ENCODE measurements at regions not wholly inside any gene's neighbourhood (a gene's known extent, or its start where the extent isn't known, plus 50 kb on each side); places are given as distances from the start of the nearest gene placed in this dataset.

- Histone ChIP-seq H2BK12ac (ENCODE audit: insufficient read length, low read depth, low read length) (no peak overlapping the region), H4K8ac (replicated peaks; ENCODE audit: insufficient read length, low read depth, low read length) (no peak overlapping the region), H2BK15ac (ENCODE audit: low read depth, low read length) (no peak overlapping the region), H4K5ac (ENCODE audit: insufficient read length, low read depth, low read length) (no peak overlapping the region), H3K79me2 (ENCODE audit: insufficient read depth, low read length) (no peaks in the 10 kb centered on the region), H3K4me2 (ENCODE audit: insufficient read depth, insufficient read length, low read length) (no peak overlapping the region), H3K4me1 (ENCODE audit: insufficient read depth, low read length) (no peaks in the 10 kb centered on the region), H3K23ac (ENCODE audit: insufficient read length, low read depth, low read length) (no peak overlapping the region), H4K20me1 (ENCODE audit: control insufficient read depth, insufficient read depth, insufficient read length) (no peaks in the 10 kb centered on the region), H3K9ac (ENCODE audit: extremely low read depth, insufficient read length, low read length) (no peak overlapping the region), H3K23me2 (ENCODE audit: insufficient read length, low read depth, low read length, poor library complexity, severe bottlenecking) (no peaks in the 10 kb centered on the region), H3T11ph (ENCODE audit: low read length) (no peak overlapping the region), H2BK20ac (ENCODE audit: low read depth, low read length, poor library complexity, severe bottlenecking) (no peak overlapping the region), H3K27me3 (ENCODE audit: insufficient read depth, low read length) (no peaks in the 10 kb centered on the region), H3K9me3 (ENCODE audit: control insufficient read depth, low read depth, low read length) (no peaks in the 10 kb centered on the region), H3K79me1 (ENCODE audit: insufficient read depth, low read depth, low read length, poor library complexity, severe bottlenecking) (no peaks in the 10 kb centered on the region), H2AK5ac (ENCODE audit: insufficient read length, low read length) (no peak overlapping the region), H2AFZ (ENCODE audit: low read length) (no peak overlapping the region), H2BK120ac (ENCODE audit: low read depth, low read length, poor library complexity, severe bottlenecking) (no peak overlapping the region), H3K14ac (ENCODE audit: insufficient read depth, low read length) (no peak overlapping the region), H3K18ac (ENCODE audit: insufficient read length, low read depth, low read length) (no peak overlapping the region), H4K91ac (ENCODE audit: insufficient read length, low read depth, low read length) (no peak overlapping the region), H3K56ac (ENCODE audit: insufficient read length, low read depth, low read length) (no peak overlapping the region), H2BK5ac (ENCODE audit: insufficient read length, low read length) (no peak overlapping the region), H3K4ac (ENCODE audit: low read depth, low read length) (no peak overlapping the region), H3K27ac (ENCODE audit: insufficient read length, low read depth, low read length) (no peak overlapping the region)
- no peaks in the 10 kb centered on the region for H3K9me3 Mint-ChIP-seq
- no peaks in the 10 kb centered on the region for H3K36me3 Mint-ChIP-seq (ENCODE audit: insufficient read depth in 1 of 3, low read depth in 3 of 3)
- no peaks in the 10 kb centered on the region for H3K27me3 Mint-ChIP-seq (ENCODE audit: low read depth)
- no CpG with 5 or more reads among the region's 2 CpGs for WGBS (ENCODE audit: extremely low coverage, insufficient read length, low lambda C conversion rate)
- no peak overlapping the region for H3K4me3 Mint-ChIP-seq
- H3K27ac Mint-ChIP-seq, result no peak overlapping the region
- DNase-seq, result no peak
- TF ChIP-seq, protein P1, sequence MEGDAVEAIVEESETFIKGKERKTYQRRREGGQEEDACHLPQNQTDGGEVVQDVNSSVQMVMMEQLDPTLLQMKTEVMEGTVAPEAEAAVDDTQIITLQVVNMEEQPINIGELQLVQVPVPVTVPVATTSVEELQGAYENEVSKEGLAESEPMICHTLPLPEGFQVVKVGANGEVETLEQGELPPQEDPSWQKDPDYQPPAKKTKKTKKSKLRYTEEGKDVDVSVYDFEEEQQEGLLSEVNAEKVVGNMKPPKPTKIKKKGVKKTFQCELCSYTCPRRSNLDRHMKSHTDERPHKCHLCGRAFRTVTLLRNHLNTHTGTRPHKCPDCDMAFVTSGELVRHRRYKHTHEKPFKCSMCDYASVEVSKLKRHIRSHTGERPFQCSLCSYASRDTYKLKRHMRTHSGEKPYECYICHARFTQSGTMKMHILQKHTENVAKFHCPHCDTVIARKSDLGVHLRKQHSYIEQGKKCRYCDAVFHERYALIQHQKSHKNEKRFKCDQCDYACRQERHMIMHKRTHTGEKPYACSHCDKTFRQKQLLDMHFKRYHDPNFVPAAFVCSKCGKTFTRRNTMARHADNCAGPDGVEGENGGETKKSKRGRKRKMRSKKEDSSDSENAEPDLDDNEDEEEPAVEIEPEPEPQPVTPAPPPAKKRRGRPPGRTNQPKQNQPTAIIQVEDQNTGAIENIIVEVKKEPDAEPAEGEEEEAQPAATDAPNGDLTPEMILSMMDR (conservative IDR thresholded peaks at IDR 0.05), result no peak
- H3K4me1 Mint-ChIP-seq, result peaks cover 0 to 4% of the 10 kb centered on the region in 2 experiments; a peak in 1 of 4 replicates
Observed at GRCh38 chr1:185567440-185567839, 166.8 kb upstream of the HMCN1 start.

Data from H9 (cell line).